22Rv1 (cell line): ENCODE measurements at regions not wholly inside any gene's neighbourhood (a gene's known extent, or its start where the extent isn't known, plus 50 kb on each side); places are given as distances from the start of the nearest gene placed in this dataset.
A peak's percentile ranks its signal among the peaks of the same experiment; 100 is the strongest.

Experiments used
- H3K27ac ChIP-seq: fragments of 450-650 bp; 2 replicates; pipeline ENCODE4 v1.5.1; 2017
- ZFX ChIP-seq: fragments of 450-650 bp; IDR thresholded peaks from 2 replicates; pipeline ENCODE4 v1.6.1; 2017; ENCODE audit warnings: antibody characterized with exemption, borderline replicate concordance
- TF ChIP-seq, protein P1 (sequence below): fragments of 450-650 bp; IDR thresholded peaks from 2 replicates; pipeline ENCODE4 v1.5.1; 2017; ENCODE audit warnings: mild to moderate bottlenecking

GRCh38 chr2:121007490-121007853, 271.8 kb downstream of the GLI2 start:
- TF ChIP-seq, protein P1, sequence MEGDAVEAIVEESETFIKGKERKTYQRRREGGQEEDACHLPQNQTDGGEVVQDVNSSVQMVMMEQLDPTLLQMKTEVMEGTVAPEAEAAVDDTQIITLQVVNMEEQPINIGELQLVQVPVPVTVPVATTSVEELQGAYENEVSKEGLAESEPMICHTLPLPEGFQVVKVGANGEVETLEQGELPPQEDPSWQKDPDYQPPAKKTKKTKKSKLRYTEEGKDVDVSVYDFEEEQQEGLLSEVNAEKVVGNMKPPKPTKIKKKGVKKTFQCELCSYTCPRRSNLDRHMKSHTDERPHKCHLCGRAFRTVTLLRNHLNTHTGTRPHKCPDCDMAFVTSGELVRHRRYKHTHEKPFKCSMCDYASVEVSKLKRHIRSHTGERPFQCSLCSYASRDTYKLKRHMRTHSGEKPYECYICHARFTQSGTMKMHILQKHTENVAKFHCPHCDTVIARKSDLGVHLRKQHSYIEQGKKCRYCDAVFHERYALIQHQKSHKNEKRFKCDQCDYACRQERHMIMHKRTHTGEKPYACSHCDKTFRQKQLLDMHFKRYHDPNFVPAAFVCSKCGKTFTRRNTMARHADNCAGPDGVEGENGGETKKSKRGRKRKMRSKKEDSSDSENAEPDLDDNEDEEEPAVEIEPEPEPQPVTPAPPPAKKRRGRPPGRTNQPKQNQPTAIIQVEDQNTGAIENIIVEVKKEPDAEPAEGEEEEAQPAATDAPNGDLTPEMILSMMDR = no peak
- no peak for TF ChIP-seq ZFX

DNA sequence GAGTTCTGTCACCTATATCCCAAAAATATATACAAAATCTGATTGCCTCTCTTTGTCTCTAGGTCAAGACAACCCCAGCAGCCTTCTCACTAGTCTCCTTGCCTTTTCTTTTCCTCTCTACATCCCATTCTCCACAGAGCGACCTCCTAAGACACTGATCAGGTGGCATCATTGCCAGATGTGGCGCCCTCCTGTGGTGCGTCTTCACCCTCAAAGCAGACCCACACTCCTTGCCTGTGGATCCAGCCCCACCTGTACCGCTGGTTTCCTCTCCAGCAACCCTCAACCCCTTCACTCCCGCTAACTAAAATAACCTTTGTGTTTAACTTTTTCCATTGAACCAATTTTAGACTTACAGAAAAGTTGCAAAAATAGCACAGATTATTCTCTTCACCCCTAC, 273.3 kb downstream of the GLI2 start:
- TF ChIP-seq, protein P1 = peak; percentile 28
- no peak for TF ChIP-seq ZFX
- no peak overlapping the region for H3K27ac ChIP-seq

More at GRCh38 chr2:121007490-121007853, 271.8 kb downstream of the GLI2 start:
- no peak overlapping the region for H3K27ac ChIP-seq

- no peak overlapping the region for H3K27ac ChIP-seq
- TF ChIP-seq, protein P1 = no peak
- TF ChIP-seq ZFX = no peak
Observed at GRCh38 chr2:121010998-121011397, 274.0 kb downstream of the TFCP2L1 start.

GRCh38 chr2:121014876-121015275, 270.1 kb downstream of the TFCP2L1 start:
- TF ChIP-seq ZFX = no peak
- TF ChIP-seq, protein P1 = no peak
- no peak overlapping the region for H3K27ac ChIP-seq

- TF ChIP-seq, protein P1 = no peak
- TF ChIP-seq ZFX = no peak
- no peak overlapping the region for H3K27ac ChIP-seq
Observed at GRCh38 chr2:121015971-121016485, 269.0 kb downstream of the TFCP2L1 start.

- no peak overlapping the region for H3K27ac ChIP-seq
- TF ChIP-seq, protein P1 = no peak
- TF ChIP-seq ZFX = no peak
Observed at GRCh38 chr2:121017396-121017795, 267.6 kb downstream of the TFCP2L1 start.

DNA sequence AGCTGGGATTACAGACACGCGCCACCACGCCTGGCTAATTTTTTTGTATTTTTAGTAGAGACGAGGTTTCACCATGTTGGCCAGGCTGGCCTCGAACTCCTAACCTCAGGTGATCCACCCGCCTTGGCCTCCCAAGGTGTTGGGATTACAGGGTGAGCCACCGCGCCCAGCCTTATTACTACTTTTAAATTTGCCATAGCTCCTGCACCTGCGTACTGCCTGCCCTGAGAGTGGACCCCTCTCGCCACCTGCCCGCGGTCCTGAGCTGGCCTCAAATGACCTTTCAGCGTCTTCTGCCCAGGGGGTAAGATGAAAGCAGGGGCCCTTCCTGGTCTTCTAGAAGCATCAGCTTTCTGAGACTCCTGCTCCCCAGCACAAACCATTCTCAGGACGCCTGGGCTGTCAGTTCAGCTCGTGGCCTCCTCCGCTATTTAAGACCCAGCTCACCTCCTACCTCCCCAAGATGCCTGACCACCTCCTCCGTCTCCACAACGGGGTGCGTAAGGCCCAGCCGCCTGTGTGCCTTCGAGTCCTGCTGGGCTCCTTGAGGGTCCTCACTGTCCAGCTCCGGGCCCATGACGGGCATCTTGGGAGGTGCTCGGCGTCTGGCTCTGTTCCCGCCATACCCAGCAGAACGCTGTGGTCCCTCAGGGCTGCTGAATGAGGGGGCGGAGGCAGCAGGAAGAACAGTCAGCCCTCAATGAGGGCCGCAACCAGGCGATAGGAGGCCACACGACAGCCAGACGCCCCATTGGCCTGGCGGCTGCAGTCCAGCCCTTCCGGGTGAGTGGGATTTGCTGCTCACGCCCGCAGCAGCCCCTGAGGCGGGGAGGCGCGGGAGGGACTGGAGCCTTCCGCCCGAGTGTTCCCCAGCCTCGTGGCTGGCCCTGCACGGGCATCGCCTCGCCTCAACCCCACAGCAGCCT, 266.6 kb downstream of the TFCP2L1 start:
- no peak overlapping the region for H3K27ac ChIP-seq
- TF ChIP-seq ZFX = no peak
- TF ChIP-seq, protein P1 = no peak
